ENCODE measurements at regions not wholly inside any gene's neighbourhood (a gene's known extent, or its start where the extent isn't known, plus 50 kb on each side); places are given as distances from the start of the nearest gene placed in this dataset.
"Not testable (repeated sequence)": the region's sequence is repeated elsewhere in the genome, so short reads cannot be mapped to it uniquely, and the experiment has no call there.

DNA sequence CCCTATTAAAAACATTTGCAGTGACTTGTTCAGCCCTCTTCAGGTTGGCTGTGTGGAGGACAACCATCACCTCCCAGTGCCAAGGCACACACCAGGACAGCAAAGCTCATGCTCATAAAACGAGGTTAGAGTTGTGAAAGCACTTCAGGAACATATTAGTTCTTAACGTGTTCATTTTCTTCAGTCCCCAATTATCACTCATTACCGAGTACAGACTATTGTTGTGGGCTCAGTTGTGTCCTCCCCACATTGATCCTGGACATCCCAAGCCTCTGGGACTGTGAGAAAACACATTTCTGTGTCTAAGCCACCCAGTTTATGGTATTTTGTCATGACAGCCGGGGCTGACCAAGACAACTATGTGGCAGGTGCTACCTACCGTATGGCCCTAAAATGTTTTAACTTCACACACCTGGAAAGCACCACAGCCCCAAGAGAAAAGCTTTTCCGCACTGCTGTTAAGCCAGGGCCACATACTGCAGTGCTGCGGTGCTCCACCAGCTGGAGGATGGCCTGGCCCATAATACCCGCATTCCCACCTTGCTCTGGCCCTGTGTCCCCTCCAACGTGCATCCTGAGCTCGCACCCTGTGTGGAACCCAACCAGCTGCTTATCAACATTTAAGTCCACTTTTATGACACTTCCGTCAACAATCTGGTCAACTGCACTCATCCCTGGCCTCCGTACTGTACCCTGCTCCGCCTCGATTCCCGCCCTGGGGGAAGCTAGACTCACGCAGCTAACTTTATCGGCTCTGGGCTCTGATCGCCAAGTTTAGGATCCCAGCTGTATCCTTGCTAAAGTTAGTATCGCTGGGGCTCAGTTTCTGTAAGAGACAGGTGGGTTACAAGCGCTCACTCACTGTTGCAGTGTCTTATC, 160.6 kb downstream of the KLRB1 start:
- H3K36me3 ChIP-seq (ENCODE audit: control insufficient read depth in 2 of 3, insufficient read depth in 3 of 3, low read length in 3 of 3); H3K4me1 ChIP-seq (ENCODE audit: control insufficient read depth in 2 of 2, insufficient read depth in 2 of 2, low read length in 2 of 2); H3K36me3 Mint-ChIP-seq; CTCF ChIA-PET; H3K9me3 ChIP-seq (ENCODE audit: control insufficient read depth in 2 of 3, low read length in 3 of 3); POLR2A ChIA-PET; H3K27me3 ChIP-seq (ENCODE audit: control insufficient read depth in 2 of 2, insufficient read depth in 2 of 2, low read length in 2 of 2); H3K9me3 Mint-ChIP-seq; H3K27me3 Mint-ChIP-seq: not testable (repeated sequence)
- Mint-ChIP-seq H3K4me1 (peaks cover 13 to 29% (median 21%) of the 10 kb centered on the region in 7 donors), H3K27ac (peak overlapping the region in 5 of 9 donors; percentile 49 to 96 (median 93)), H3K4me3 (peak overlapping the region; percentile 94 to 100 (median 96))
- ATAC-seq (peak; percentile 15), DNase-seq (peak in 2 of 9 donors; percentile 16 to 37)
- Histone ChIP-seq H3K27ac (ENCODE audit: low read depth, low read length) (peak overlapping the region; percentile 67), H3K4me3 (ENCODE audit: low read length) (peak overlapping the region; percentile 79)
- intact Hi-C loops (cut with micrococcal nuclease), result loop anchor here in 1 of 2 donors (5.0 kb wide), 1 partner anchor 350 kb away; no protein-coding TSS in a partner anchor

DNA sequence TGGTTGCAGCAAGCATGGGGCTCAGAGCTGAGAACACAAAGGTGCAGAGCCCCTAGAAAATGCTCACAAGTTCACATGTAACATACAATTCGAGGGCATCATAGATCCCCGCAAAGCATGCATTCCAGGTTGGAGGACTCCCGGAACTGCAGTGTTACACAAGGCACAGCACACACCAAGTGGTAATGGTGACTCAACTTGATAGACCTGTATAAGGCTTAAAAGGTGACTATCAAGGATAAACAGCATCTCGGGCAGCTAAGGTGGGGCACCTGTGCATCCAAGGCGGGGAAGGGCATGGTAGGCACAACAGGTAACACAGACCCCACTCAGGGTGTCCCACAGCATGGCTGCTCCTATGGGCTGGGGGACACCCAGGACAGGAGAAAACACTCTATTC, 167.3 kb downstream of the KLRB1 start:
- ATAC-seq; H3K27ac Mint-ChIP-seq; H3K27me3 ChIP-seq (ENCODE audit: control insufficient read depth in 2 of 2, insufficient read depth in 2 of 2, low read length in 2 of 2); H3K27ac ChIP-seq (ENCODE audit: low read depth, low read length); CTCF ChIA-PET; H3K27me3 Mint-ChIP-seq; H3K4me1 ChIP-seq (ENCODE audit: control insufficient read depth in 2 of 2, insufficient read depth in 2 of 2, low read length in 2 of 2); H3K36me3 Mint-ChIP-seq; H3K4me1 Mint-ChIP-seq; DNase-seq; H3K4me3 ChIP-seq (ENCODE audit: low read length); H3K4me3 Mint-ChIP-seq; POLR2A ChIA-PET; H3K36me3 ChIP-seq (ENCODE audit: control insufficient read depth in 2 of 3, insufficient read depth in 3 of 3, low read length in 3 of 3); intact Hi-C loops (cut with micrococcal nuclease); H3K9me3 Mint-ChIP-seq; H3K9me3 ChIP-seq (ENCODE audit: control insufficient read depth in 2 of 3, low read length in 3 of 3): not testable (repeated sequence)

DNA sequence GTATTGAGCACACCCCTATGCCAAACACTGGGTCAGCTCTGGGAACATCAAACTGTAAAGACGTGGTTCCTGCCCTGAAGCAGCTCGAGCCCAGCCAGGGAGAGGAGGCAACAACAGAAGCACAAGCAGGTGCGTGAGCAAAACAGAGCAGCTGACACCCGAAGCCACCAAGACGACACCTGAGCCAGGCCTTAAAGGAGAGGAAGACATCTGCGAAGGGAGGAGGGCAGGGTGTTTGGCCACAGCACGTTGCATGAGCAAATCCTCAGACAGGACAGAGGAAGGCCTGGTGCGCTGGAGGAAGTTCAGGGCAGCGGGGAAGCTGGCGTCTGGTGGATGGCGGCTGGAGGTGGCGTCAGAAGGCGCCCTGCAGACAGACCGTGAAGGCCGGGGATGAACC, 172.0 kb downstream of the KLRB1 start:
- H3K36me3 Mint-ChIP-seq; H3K4me3 ChIP-seq (ENCODE audit: low read length); H3K9me3 Mint-ChIP-seq; H3K27me3 Mint-ChIP-seq; H3K4me1 ChIP-seq (ENCODE audit: control insufficient read depth in 2 of 2, insufficient read depth in 2 of 2, low read length in 2 of 2); H3K27me3 ChIP-seq (ENCODE audit: control insufficient read depth in 2 of 2, insufficient read depth in 2 of 2, low read length in 2 of 2); POLR2A ChIA-PET; H3K36me3 ChIP-seq (ENCODE audit: control insufficient read depth in 2 of 3, insufficient read depth in 3 of 3, low read length in 3 of 3); H3K9me3 ChIP-seq (ENCODE audit: control insufficient read depth in 2 of 3, low read length in 3 of 3); CTCF ChIA-PET; intact Hi-C loops (cut with micrococcal nuclease); H3K4me1 Mint-ChIP-seq: not testable (repeated sequence)
- peak; percentile 86 for ATAC-seq
- peak in 6 of 9 donors; percentile 37 to 67 (median 46) for DNase-seq
- H3K27ac Mint-ChIP-seq, result peak overlapping the region in 4 of 9 donors; percentile 79 to 86 (median 82)
- H3K27ac ChIP-seq (ENCODE audit: low read depth, low read length), result peak overlapping the region; percentile 51
- peak overlapping the region in 2 of 10 donors; percentile 33 to 42 for H3K4me3 Mint-ChIP-seq

DNA sequence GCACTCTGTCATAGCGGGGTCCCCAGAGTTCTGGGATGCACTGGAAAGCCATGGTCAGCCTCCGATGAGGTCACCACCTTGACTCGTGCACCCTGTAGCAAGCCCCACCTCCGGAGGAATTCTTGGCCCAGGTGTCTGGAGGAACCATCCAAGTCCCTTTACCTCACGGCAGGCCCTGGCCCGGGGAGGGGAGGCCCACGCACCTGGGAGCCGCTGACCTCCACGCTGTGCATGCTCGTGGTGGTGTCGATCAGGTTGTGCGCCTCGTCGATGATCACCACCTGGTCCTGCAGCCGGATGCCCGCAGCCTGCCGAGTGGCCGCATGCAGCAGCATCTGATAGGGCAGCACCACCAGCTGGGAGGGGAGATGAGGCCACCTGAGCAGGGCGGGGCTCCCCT, 177.3 kb downstream of the KLRB1 start:
- DNase-seq; H3K27me3 ChIP-seq (ENCODE audit: control insufficient read depth in 2 of 2, insufficient read depth in 2 of 2, low read length in 2 of 2); H3K27me3 Mint-ChIP-seq; POLR2A ChIA-PET; H3K27ac ChIP-seq (ENCODE audit: low read depth, low read length); intact Hi-C loops (cut with micrococcal nuclease); H3K36me3 Mint-ChIP-seq; ATAC-seq; CTCF ChIA-PET; H3K4me1 ChIP-seq (ENCODE audit: control insufficient read depth in 2 of 2, insufficient read depth in 2 of 2, low read length in 2 of 2); H3K9me3 ChIP-seq (ENCODE audit: control insufficient read depth in 2 of 3, low read length in 3 of 3); H3K36me3 ChIP-seq (ENCODE audit: control insufficient read depth in 2 of 3, insufficient read depth in 3 of 3, low read length in 3 of 3); H3K9me3 Mint-ChIP-seq; H3K4me3 ChIP-seq (ENCODE audit: low read length): not testable (repeated sequence)
- Mint-ChIP-seq H3K4me3 (peak overlapping the region in 2 of 10 donors; percentile 41 to 42), H3K4me1 (peaks cover 0 to 13% (median 0%) of the 10 kb centered on the region in 7 donors), H3K27ac (peak overlapping the region in 1 of 9 donors; percentile 67)

DNA sequence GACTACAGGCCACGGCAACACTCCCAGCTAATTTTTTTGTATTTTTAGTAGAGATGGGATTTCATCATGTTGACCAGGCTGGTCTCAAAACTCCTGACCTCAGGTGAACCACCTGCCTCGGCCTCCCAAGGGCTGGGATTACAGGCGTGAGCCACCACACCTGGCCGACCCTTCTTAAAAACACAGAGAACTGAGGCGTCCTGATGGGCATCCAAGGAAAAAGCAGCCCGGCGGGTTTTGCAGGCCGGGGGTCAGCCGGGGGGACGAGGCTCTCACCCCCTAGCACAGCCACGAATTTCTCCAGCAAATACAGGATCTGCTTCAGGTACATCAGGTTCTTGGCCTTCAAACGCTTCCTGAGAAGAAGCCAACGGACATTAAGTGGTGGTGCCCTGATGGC, 178.9 kb downstream of the KLRB1 start:
- H3K9me3 Mint-ChIP-seq; H3K4me3 ChIP-seq (ENCODE audit: low read length); H3K9me3 ChIP-seq (ENCODE audit: control insufficient read depth in 2 of 3, low read length in 3 of 3); H3K27ac Mint-ChIP-seq; CTCF ChIA-PET; H3K36me3 ChIP-seq (ENCODE audit: control insufficient read depth in 2 of 3, insufficient read depth in 3 of 3, low read length in 3 of 3); H3K4me1 ChIP-seq (ENCODE audit: control insufficient read depth in 2 of 2, insufficient read depth in 2 of 2, low read length in 2 of 2); DNase-seq; intact Hi-C loops (cut with micrococcal nuclease); H3K27me3 ChIP-seq (ENCODE audit: control insufficient read depth in 2 of 2, insufficient read depth in 2 of 2, low read length in 2 of 2); ATAC-seq; H3K27ac ChIP-seq (ENCODE audit: low read depth, low read length); H3K27me3 Mint-ChIP-seq; POLR2A ChIA-PET; H3K4me3 Mint-ChIP-seq: not testable (repeated sequence)
- Mint-ChIP-seq H3K36me3 (peaks cover 0 to 13% (median 6%) of the 10 kb centered on the region in 5 donors), H3K4me1 (peaks cover 0 to 12% (median 0%) of the 10 kb centered on the region in 7 donors)

DNA sequence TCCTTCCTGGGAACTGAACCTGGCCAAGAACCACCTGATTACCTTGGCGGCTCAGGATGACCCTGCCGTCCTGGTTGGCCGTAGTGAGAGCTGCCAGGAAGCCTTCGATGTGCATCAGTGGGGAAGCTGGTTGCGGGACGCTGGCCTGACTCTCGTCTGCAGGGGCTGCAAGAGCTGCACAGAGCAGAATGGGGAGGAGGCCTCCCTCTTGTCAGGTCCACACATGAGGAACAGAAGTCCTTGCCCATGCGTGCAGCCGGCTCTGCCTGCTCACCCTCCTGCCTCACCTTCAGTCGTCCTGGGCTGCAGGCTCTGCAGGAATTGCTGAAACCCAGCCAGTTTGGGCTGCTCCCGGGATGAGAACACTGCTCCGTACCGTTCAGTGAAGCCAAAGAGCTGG, 182.3 kb downstream of the KLRB1 start:
- H3K36me3 ChIP-seq (ENCODE audit: control insufficient read depth in 2 of 3, insufficient read depth in 3 of 3, low read length in 3 of 3); H3K4me3 ChIP-seq (ENCODE audit: low read length); POLR2A ChIA-PET; CTCF ChIA-PET; H3K27ac ChIP-seq (ENCODE audit: low read depth, low read length); H3K4me1 ChIP-seq (ENCODE audit: control insufficient read depth in 2 of 2, insufficient read depth in 2 of 2, low read length in 2 of 2); H3K4me3 Mint-ChIP-seq; ATAC-seq; H3K27me3 ChIP-seq (ENCODE audit: control insufficient read depth in 2 of 2, insufficient read depth in 2 of 2, low read length in 2 of 2); H3K9me3 Mint-ChIP-seq; H3K27ac Mint-ChIP-seq; H3K27me3 Mint-ChIP-seq; DNase-seq; H3K9me3 ChIP-seq (ENCODE audit: control insufficient read depth in 2 of 3, low read length in 3 of 3); intact Hi-C loops (cut with micrococcal nuclease); H3K4me1 Mint-ChIP-seq: not testable (repeated sequence)
- peaks cover 0 to 20% (median 10%) of the 10 kb centered on the region in 5 donors for H3K36me3 Mint-ChIP-seq

DNA sequence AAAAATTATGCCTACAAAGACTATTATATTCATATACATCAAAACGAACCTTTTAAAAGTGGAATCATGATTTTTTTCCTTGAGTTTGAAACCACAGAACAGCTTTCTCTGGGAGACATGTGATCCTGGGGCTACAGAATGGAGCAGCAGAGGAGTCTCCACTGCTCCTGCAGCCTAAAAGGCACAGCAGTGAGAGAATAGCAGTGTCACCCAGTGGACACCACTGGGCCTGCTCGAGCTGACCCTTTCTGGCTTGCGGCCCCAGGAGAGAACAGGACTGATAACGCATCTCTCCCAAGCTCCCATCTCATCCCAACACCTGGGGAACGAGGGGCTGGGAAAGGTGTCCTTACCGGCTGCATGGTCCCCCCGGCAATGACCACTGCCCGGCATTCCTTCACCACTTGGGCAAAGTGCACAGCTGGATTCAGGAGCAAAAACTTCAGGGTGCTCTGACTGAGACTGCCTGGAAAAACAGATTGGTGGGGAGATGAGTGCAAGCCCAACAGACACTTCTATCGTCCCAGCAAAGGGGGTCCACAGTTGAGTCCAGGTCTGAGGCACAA, 183.5 kb downstream of the KLRB1 start:
- ATAC-seq; H3K27ac Mint-ChIP-seq; H3K27ac ChIP-seq (ENCODE audit: low read depth, low read length); H3K4me3 Mint-ChIP-seq; H3K27me3 Mint-ChIP-seq; H3K9me3 Mint-ChIP-seq; H3K4me1 Mint-ChIP-seq; intact Hi-C loops (cut with micrococcal nuclease); H3K4me3 ChIP-seq (ENCODE audit: low read length); H3K9me3 ChIP-seq (ENCODE audit: control insufficient read depth in 2 of 3, low read length in 3 of 3); CTCF ChIA-PET; H3K36me3 ChIP-seq (ENCODE audit: control insufficient read depth in 2 of 3, insufficient read depth in 3 of 3, low read length in 3 of 3); DNase-seq; POLR2A ChIA-PET; H3K27me3 ChIP-seq (ENCODE audit: control insufficient read depth in 2 of 2, insufficient read depth in 2 of 2, low read length in 2 of 2); H3K4me1 ChIP-seq (ENCODE audit: control insufficient read depth in 2 of 2, insufficient read depth in 2 of 2, low read length in 2 of 2): not testable (repeated sequence)
- H3K36me3 Mint-ChIP-seq, result peaks cover 0 to 20% (median 10%) of the 10 kb centered on the region in 5 donors
